Progenitor cell of endocrine pancreas (in vitro differentiated cells): ENCODE measurements at regions not wholly inside any gene's neighbourhood (a gene's known extent, or its start where the extent isn't known, plus 50 kb on each side); places are given as distances from the start of the nearest gene placed in this dataset.

ENCODE experiments used
- DNase-seq: peaks from one replicate; pipeline ENCODE4 v3.0.0; 2021; ENCODE audit warnings: low spot score; ENCODE audit not compliant: unreplicated experiment
- H3K27ac Mint-ChIP-seq: 2 replicates; pipeline ENCODE4 v1.8.0; 2021; ENCODE audit warnings: mild to moderate bottlenecking, moderate library complexity, mixed read lengths
- H3K27me3 Mint-ChIP-seq: 2 replicates; pipeline ENCODE4 v1.8.0; 2021; ENCODE audit warnings: mixed read lengths
- H3K36me3 Mint-ChIP-seq: 2 replicates; pipeline ENCODE4 v1.8.0; 2022; ENCODE audit warnings: mixed read lengths; ENCODE audit not compliant: insufficient read depth
- H3K4me1 Mint-ChIP-seq: 2 replicates; pipeline ENCODE4 v1.8.0; 2021; ENCODE audit warnings: low read depth, mixed read lengths
- H3K4me3 Mint-ChIP-seq: 2 replicates; pipeline ENCODE4 v1.8.0; 2021; ENCODE audit warnings: low read depth, mild to moderate bottlenecking, moderate library complexity, mixed read lengths
- H3K9me3 Mint-ChIP-seq: 2 replicates; pipeline ENCODE4 v1.8.0; 2021; ENCODE audit warnings: low read depth, mixed read lengths
- TF ChIP-seq, protein P1 (sequence below): fragments of 200-600 bp; sonication (generic); IDR thresholded peaks from one replicate; pipeline ENCODE4 v1.5.0; 2021; ENCODE audit warnings: antibody characterized with exemption, mild to moderate bottlenecking; ENCODE audit not compliant: unreplicated experiment

DNA sequence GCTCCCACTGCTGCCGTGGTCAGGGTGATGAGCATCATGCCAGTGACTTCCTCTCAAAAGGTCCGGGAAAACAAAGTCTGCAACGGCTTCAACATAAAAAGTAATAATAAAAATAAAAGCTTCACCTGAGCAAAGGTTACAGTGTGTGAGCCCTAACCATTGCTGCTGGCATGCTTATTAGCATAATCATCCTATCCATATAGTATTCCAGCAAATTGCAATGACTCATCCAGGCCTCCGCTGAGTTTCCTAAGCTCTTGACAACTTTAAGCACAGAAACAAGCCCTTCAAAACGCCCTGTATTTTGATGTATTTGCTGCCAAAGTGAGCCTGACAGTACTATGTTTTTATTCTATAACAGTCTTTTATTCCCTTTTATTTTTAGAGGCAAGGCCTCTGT is 100.5 kb downstream of the AASDH start:
- no peak overlapping the region for H3K27ac Mint-ChIP-seq
- H3K4me3 Mint-ChIP-seq = no peak overlapping the region
- peaks cover 29% of the 10 kb centered on the region for H3K36me3 Mint-ChIP-seq
- H3K27me3 Mint-ChIP-seq = no peaks in the 10 kb centered on the region
- TF ChIP-seq, protein P1, sequence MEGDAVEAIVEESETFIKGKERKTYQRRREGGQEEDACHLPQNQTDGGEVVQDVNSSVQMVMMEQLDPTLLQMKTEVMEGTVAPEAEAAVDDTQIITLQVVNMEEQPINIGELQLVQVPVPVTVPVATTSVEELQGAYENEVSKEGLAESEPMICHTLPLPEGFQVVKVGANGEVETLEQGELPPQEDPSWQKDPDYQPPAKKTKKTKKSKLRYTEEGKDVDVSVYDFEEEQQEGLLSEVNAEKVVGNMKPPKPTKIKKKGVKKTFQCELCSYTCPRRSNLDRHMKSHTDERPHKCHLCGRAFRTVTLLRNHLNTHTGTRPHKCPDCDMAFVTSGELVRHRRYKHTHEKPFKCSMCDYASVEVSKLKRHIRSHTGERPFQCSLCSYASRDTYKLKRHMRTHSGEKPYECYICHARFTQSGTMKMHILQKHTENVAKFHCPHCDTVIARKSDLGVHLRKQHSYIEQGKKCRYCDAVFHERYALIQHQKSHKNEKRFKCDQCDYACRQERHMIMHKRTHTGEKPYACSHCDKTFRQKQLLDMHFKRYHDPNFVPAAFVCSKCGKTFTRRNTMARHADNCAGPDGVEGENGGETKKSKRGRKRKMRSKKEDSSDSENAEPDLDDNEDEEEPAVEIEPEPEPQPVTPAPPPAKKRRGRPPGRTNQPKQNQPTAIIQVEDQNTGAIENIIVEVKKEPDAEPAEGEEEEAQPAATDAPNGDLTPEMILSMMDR = no peak
- peaks cover 3% of the 10 kb centered on the region for H3K9me3 Mint-ChIP-seq
- DNase-seq = no peak
- H3K4me1 Mint-ChIP-seq = no peaks in the 10 kb centered on the region

- no peak overlapping the region for H3K27ac Mint-ChIP-seq
- H3K27me3 Mint-ChIP-seq = no peaks in the 10 kb centered on the region
- H3K4me1 Mint-ChIP-seq = peaks cover 1% of the 10 kb centered on the region
- TF ChIP-seq, protein P1 = no peak
- H3K9me3 Mint-ChIP-seq = no peaks in the 10 kb centered on the region
- no peak for DNase-seq
- no peak overlapping the region for H3K4me3 Mint-ChIP-seq
- H3K36me3 Mint-ChIP-seq = peaks cover 26% of the 10 kb centered on the region
These were observed 103.9 kb downstream of the AASDH start for GRCh38 chr4:56283375-56283774.

DNA sequence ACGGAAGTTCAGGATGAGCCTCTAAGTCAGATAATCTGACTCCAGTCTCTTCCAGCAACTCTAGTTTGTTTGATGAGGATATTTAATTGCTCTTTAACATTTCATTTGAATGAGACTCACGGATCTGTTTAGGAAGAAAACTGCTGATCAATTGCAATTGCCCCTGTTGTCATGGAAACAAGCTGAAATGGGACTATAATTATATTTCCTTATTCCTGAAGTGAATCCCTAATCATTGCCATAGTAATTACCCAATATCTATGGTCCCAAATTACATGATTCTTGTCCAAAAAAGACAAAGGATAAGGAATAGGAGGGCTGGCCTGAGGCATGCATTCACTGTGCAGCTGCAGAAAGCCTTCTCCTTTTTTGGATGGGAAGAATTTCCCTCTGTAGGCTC is 105.3 kb downstream of the AASDH start:
- Mint-ChIP-seq H3K27me3 (no peaks in the 10 kb centered on the region), H3K4me1 (peaks cover 1% of the 10 kb centered on the region)
- no peak for DNase-seq

DNA sequence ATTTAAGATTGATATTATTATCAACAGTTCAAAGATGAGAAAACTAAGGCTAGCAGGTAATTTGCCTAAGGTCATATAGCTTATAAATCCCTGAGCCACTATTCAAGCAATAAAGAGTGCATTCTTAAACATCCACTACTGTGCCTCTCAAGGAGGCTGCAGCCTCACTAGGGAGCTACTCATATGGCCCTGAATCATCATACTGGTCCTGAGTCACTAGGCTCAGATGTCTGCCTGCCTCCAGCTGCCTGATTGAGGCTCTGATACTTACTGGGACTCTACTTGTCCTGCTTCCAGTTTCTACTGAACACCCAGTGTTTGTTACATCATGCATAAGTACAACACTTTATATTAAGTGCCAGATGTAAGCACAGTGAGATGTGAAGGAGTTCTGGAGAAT is 110.7 kb downstream of the AASDH start:
- Mint-ChIP-seq H3K9me3 (peaks cover 6% of the 10 kb centered on the region), H3K4me3 (no peak overlapping the region), H3K36me3 (peaks cover 44% of the 10 kb centered on the region), H3K4me1 (peaks cover 9% of the 10 kb centered on the region), H3K27ac (no peak overlapping the region), H3K27me3 (no peaks in the 10 kb centered on the region)
- TF ChIP-seq, protein P1 = no peak
- no peak for DNase-seq

More for the DNA sequence above, 105.3 kb downstream of the AASDH start:
- Mint-ChIP-seq H3K9me3 (peaks cover 3% of the 10 kb centered on the region), H3K36me3 (peaks cover 35% of the 10 kb centered on the region), H3K4me3 (no peak overlapping the region), H3K27ac (no peak overlapping the region)
- TF ChIP-seq, protein P1 = no peak

DNA sequence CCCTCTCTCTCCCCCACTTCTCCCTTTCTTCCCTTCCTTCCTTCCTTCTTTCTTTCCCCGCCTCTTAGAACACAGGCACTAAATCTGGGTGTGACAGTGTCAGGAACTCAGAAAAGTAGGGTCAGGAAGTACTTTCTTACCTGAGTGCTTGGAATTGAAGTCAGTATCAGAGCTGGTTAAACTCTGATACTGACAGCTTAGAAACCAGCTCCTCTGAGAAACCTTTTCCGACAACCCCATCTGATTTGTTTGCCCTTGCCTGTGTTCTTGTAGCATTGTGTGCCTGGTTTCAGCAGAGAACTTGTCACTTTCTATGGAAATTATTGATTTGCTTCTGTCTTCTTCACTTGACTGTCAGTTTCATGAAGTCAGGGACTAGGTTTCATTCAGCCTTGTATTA is 113.9 kb downstream of the AASDH start:
- no peak for DNase-seq
- Mint-ChIP-seq H3K4me3 (no peak overlapping the region), H3K27ac (peak overlapping the region; percentile 30), H3K36me3 (peaks cover 35% of the 10 kb centered on the region), H3K9me3 (peaks cover 6% of the 10 kb centered on the region), H3K27me3 (no peaks in the 10 kb centered on the region), H3K4me1 (peaks cover 8% of the 10 kb centered on the region)
- TF ChIP-seq, protein P1 = no peak
